SK-N-SH (cell line): ENCODE measurements at regions not wholly inside any gene's neighbourhood (a gene's known extent, or its start where the extent isn't known, plus 50 kb on each side); places are given as distances from the start of the nearest gene placed in this dataset.

Experiments used
- CTCF ChIA-PET: fragments of 300-600, 350-600 bp; formaldehyde crosslinking; extraction: SDS; loops from one replicate; lab custom pipeline; 2021; lab: Yijun Ruan, JAX
- POLR2A ChIA-PET: fragments of 350-600 bp; sonication (Branson Sonifier 250); formaldehyde crosslinking; extraction: SDS; loops from one replicate; lab custom pipeline; 2020; ENCODE audit warnings: antibody characterized with exemption, inconsistent platforms; lab: Yijun Ruan, JAX
- DNase-seq: peaks from one replicate; pipeline ENCODE4 v3.0.0; 2012
- H2AFZ ChIP-seq: fragments of 200-600 bp; sonication (generic); 2 replicates; pipeline ENCODE4 v1.8.1; 2016; ENCODE audit warnings: antibody characterized with exemption, mild to moderate bottlenecking, low read depth
- H3F3A ChIP-seq: fragments of 200-600 bp; sonication (generic); replicated peaks from 2 replicates; pipeline ENCODE3; 2016; ENCODE audit warnings: antibody characterized with exemption, mild to moderate bottlenecking; ENCODE audit not compliant: insufficient read depth
- H3K27ac ChIP-seq, 2 experiments: fragments of 200-500 bp in 1 of 2; fragments of 200-600 bp in 1 of 2; sonication (Bioruptor generic) in 1 of 2; sonication (generic), shearing (Covaris generic) in 1 of 2; 2 replicates each; pipeline versions ENCODE4 v1.5.1 to v1.6.1; 2014 to 2016; ENCODE audit warnings: low read depth in 2 of 2, inconsistent platforms in 1 of 2, low read length in 1 of 2, mild to moderate bottlenecking in 1 of 2, mixed read lengths in 1 of 2
- H3K27me3 ChIP-seq: fragments of 200-600 bp; sonication (generic), shearing (Covaris generic); 2 replicates; pipeline ENCODE4 v1.6.1; 2016; ENCODE audit warnings: mixed run types; ENCODE audit not compliant: insufficient read depth
- H3K36me3 ChIP-seq, 2 experiments: fragments of 200-500 bp in 1 of 2; fragments of 200-600 bp in 1 of 2; sonication (Bioruptor generic) in 1 of 2; sonication (generic) in 1 of 2; replicated peaks in 1 of 2; 2 replicates each; pipeline versions ENCODE3 to v1.5.1; 2014 to 2016; ENCODE audit warnings: low read length in 1 of 2, mild to moderate bottlenecking in 1 of 2; ENCODE audit not compliant: insufficient read depth in 2 of 2, control insufficient read depth in 1 of 2
- H3K4me1 ChIP-seq, 2 experiments: fragments of 200-500 bp in 1 of 2; fragments of 200-600 bp in 1 of 2; sonication (Bioruptor generic) in 1 of 2; sonication (generic), shearing (Covaris generic) in 1 of 2; 2 replicates each; pipeline versions ENCODE4 v1.5.1 to v1.6.1; 2014 to 2016; ENCODE audit warnings: low read depth in 1 of 2, low read length in 1 of 2, mixed run types in 1 of 2; ENCODE audit not compliant: insufficient read depth in 2 of 2, control insufficient read depth in 1 of 2
- H3K4me2 ChIP-seq: fragments of 200-600 bp; sonication (generic), shearing (Covaris generic); 2 replicates; pipeline ENCODE4 v1.6.1; 2017; ENCODE audit warnings: mixed run types
- H3K4me3 ChIP-seq, 2 experiments: fragments of 200-500 bp in 1 of 2; fragments of 200-600 bp in 1 of 2; sonication (Bioruptor generic) in 1 of 2; sonication (generic), shearing (Covaris generic) in 1 of 2; 2 replicates each; pipeline versions ENCODE4 v1.5.1 to v1.8.1; 2014 to 2016; ENCODE audit warnings: low read depth in 2 of 2, inconsistent platforms in 1 of 2, low read length in 1 of 2, mild to moderate bottlenecking in 1 of 2, mixed read lengths in 1 of 2, moderate library complexity in 1 of 2
- H3K79me2 ChIP-seq: fragments of 200-600 bp; sonication (generic); 2 replicates; pipeline ENCODE4 v1.8.1; 2017; ENCODE audit warnings: mild to moderate bottlenecking; ENCODE audit not compliant: insufficient read depth
- H3K9ac ChIP-seq: fragments of 200-600 bp; sonication (generic); 2 replicates; pipeline ENCODE4 v1.6.1; 2017; ENCODE audit warnings: mixed run types
- H3K9me2 ChIP-seq: fragments of 200-600 bp; sonication (generic); 2 replicates; pipeline ENCODE4 v1.6.1; 2017; ENCODE audit warnings: mixed run types
- H3K9me3 ChIP-seq: fragments of 200-600 bp; sonication (generic); 2 replicates; pipeline ENCODE4 v1.6.1; 2017; ENCODE audit warnings: mixed run types, mild to moderate bottlenecking, moderate library complexity
- H4K20me1 ChIP-seq: fragments of 200-600 bp; sonication (generic); 2 replicates; pipeline ENCODE4 v1.6.1; 2017; ENCODE audit warnings: mild to moderate bottlenecking, mixed run types; ENCODE audit not compliant: insufficient read depth
- FOXM1 ChIP-seq: IDR thresholded peaks from 2 replicates; pipeline ENCODE4 v1.4.0; 2012; ENCODE audit warnings: low read depth, mild to moderate bottlenecking
- GABPA ChIP-seq: IDR thresholded peaks from 2 replicates; pipeline ENCODE4 v1.4.0; 2012; ENCODE audit warnings: low read depth, mild to moderate bottlenecking
- NFIC ChIP-seq: IDR thresholded peaks from 2 replicates; pipeline ENCODE4 v1.4.0; 2012; ENCODE audit warnings: borderline replicate concordance
- POLR2AphosphoS5 ChIP-seq: IDR thresholded peaks from 2 replicates; pipeline ENCODE4 v1.6.1; 2012; ENCODE audit warnings: low read depth, low read length
- TAF1 ChIP-seq: IDR thresholded peaks from 2 replicates; pipeline ENCODE4 v1.6.1; 2012; ENCODE audit warnings: low read depth, mild to moderate bottlenecking, low read length, moderate library complexity, borderline replicate concordance
- WGBS: methylation state at CpG from one replicate; pipeline ENCODE4 v1.1.6; 2017; ENCODE audit warnings: low lambda C conversion rate; 5-methylcytosine and 5-hydroxymethylcytosine counted together
- TF ChIP-seq, protein P1 (sequence below): IDR thresholded peaks from 2 replicates; pipeline ENCODE4 v1.4.0; 2012; ENCODE audit warnings: low read depth, borderline replicate concordance
- TF ChIP-seq, protein P2 (sequence below): IDR thresholded peaks from 2 replicates; pipeline ENCODE4; 2012
- TF ChIP-seq, protein P3 (sequence below): fragments of 200-600 bp; sonication (generic); IDR thresholded peaks from 2 replicates; pipeline ENCODE4 v1.6.1; 2017; ENCODE audit warnings: antibody characterized with exemption, mild to moderate bottlenecking, moderate library complexity

DNA sequence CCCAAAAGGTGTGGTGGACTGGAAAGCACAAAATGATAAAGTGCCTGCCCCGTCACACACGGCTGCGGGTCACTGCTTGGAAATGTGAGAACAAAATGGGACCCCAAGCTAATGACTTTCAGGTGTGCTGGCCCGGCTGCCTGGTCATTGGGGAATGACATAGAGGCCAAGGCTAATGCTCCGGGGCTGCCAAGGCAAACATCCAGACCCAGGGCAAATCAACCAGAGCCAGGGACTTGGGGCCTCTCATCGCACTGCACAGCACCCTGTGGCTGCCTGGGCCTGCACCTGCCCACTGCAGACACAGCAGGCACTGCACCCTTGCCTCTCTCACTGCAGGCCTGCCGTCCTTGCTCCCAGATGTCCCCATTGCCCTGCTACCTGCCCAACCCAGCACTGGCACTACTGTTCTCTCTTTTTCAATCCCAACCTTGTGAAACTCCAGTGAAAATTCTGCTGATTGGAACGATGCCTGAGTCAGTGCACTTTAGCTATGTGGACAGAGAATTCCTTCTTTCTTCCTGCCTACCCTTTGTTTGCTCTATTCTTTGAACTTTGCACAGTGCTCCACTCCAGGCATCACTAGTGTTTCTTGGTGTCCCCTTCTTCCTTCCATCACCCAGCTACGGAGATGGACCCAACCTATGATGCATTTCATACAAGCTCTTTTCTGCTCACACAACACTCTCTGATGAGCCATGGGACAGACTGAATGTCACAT is 849.5 kb downstream of the MAFB start (continued):
- TF ChIP-seq, protein P1, sequence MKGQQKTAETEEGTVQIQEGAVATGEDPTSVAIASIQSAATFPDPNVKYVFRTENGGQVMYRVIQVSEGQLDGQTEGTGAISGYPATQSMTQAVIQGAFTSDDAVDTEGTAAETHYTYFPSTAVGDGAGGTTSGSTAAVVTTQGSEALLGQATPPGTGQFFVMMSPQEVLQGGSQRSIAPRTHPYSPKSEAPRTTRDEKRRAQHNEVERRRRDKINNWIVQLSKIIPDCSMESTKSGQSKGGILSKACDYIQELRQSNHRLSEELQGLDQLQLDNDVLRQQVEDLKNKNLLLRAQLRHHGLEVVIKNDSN: no peak

DNA sequence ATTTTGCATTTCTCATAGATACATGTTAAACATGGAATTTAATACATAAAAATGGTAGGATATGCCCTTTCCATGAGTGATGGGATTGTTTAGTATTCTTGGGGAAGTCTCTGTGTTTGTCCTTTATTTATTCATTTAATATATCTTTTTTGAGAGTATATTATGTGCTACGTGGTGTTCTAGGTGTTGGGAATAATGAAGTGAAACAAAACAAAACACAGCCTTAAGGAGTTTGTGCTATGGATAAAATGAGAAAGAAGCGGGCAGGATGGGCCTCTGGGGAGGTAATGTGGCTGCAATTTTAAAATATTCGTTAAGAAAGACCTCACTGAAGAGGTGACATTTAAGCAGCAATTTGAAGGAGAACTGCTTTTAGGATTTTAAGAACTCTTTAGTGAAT is 851.5 kb downstream of the MAFB start:
- no peak overlapping the region for H3K4me3 ChIP-seq
- CTCF ChIA-PET: no interaction called here
- H2AFZ ChIP-seq: no peak overlapping the region

DNA sequence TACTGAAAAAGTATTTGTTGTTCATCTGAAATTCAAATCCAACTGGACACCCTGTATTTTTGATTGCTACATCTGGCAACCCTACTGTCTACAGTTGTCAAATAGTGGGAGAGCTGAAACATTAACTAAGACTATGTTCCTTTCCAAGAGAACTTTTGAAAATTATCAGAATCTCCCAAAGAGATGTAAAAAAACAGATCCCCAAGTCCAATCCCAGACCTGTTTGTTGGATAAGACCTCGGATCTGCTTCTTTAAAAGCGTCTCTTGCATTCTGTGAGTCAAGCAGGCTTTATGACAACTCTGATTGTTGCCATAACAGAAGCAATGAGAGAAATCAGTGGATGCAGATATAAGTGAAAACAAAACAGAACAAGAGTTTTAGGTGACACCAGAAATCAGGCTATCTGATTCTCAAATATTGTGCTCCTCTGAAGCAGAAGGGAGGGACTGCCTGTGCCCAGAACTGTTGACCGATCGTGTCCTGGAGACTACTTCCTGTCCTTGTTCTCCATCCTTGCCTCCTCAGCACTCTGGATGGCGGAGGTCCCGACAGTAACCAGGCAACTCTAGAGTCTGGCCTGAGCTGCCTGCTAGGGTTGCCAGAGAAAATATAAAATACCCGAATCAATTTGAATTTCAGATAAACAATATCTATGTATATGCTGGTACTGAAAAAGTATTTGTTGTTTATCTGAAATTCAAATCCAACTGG is 853.8 kb downstream of the MAFB start:
- Histone ChIP-seq H3K4me2 (no peak overlapping the region), H4K20me1 (no peaks in the 10 kb centered on the region), H3K9ac (no peak overlapping the region), H3K27ac (no peak overlapping the region), H3K36me3 (no peaks in the 10 kb centered on the region), H3K4me1 (peaks cover 0 to 2% of the 10 kb centered on the region in 2 experiments; a peak in 1 of 4 replicates), H3K9me2 (no peaks in the 10 kb centered on the region), H2AFZ (no peak overlapping the region), H3K9me3 (no peaks in the 10 kb centered on the region), H3K79me2 (no peaks in the 10 kb centered on the region), H3K27me3 (no peaks in the 10 kb centered on the region; the same call in 1 of the 2 replicates), H3F3A (no peaks in the 10 kb centered on the region), H3K4me3 (no peak overlapping the region)
- no peak for DNase-seq
- ChIA-PET CTCF (interaction anchor here (0.9 kb wide), 1 partner anchor 14 kb away, joined by 3 read pairs; no protein-coding TSS in a partner anchor), POLR2A (no interaction called here)
- 54% methylated on average over 7 of the region's 7 CpGs for WGBS
- TF ChIP-seq, protein P1: no peak
- no peak for TF ChIP-seq TAF1
- TF ChIP-seq NFIC: no peak

More for the DNA sequence above, 851.5 kb downstream of the MAFB start:
- Histone ChIP-seq H3K79me2 (no peaks in the 10 kb centered on the region), H3K27ac (no peak overlapping the region), H3K4me1 (peaks cover 0 to 2% of the 10 kb centered on the region in 2 experiments; a peak in 1 of 4 replicates), H3K9me3 (no peaks in the 10 kb centered on the region), H3F3A (no peaks in the 10 kb centered on the region), H3K9ac (no peak overlapping the region), H3K36me3 (no peaks in the 10 kb centered on the region), H3K9me2 (no peaks in the 10 kb centered on the region), H3K27me3 (no peaks in the 10 kb centered on the region), H3K4me2 (no peak overlapping the region), H4K20me1 (no peaks in the 10 kb centered on the region)
- DNase-seq: no peak
- POLR2A ChIA-PET: interaction anchor here (0.5 kb wide), 1 partner anchor 907 kb away, joined by 5 read pairs; no protein-coding TSS in a partner anchor
- WGBS: 30% methylated on average over 3 of the region's 3 CpGs
- no peak for TF ChIP-seq TAF1
- no peak for TF ChIP-seq GABPA
- TF ChIP-seq, protein P2, sequence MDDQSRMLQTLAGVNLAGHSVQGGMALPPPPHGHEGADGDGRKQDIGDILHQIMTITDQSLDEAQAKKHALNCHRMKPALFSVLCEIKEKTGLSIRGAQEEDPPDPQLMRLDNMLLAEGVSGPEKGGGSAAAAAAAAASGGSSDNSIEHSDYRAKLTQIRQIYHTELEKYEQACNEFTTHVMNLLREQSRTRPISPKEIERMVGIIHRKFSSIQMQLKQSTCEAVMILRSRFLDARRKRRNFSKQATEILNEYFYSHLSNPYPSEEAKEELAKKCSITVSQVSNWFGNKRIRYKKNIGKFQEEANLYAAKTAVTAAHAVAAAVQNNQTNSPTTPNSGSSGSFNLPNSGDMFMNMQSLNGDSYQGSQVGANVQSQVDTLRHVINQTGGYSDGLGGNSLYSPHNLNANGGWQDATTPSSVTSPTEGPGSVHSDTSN: no peak
- TF ChIP-seq, protein P3, sequence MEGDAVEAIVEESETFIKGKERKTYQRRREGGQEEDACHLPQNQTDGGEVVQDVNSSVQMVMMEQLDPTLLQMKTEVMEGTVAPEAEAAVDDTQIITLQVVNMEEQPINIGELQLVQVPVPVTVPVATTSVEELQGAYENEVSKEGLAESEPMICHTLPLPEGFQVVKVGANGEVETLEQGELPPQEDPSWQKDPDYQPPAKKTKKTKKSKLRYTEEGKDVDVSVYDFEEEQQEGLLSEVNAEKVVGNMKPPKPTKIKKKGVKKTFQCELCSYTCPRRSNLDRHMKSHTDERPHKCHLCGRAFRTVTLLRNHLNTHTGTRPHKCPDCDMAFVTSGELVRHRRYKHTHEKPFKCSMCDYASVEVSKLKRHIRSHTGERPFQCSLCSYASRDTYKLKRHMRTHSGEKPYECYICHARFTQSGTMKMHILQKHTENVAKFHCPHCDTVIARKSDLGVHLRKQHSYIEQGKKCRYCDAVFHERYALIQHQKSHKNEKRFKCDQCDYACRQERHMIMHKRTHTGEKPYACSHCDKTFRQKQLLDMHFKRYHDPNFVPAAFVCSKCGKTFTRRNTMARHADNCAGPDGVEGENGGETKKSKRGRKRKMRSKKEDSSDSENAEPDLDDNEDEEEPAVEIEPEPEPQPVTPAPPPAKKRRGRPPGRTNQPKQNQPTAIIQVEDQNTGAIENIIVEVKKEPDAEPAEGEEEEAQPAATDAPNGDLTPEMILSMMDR: no peak
- TF ChIP-seq FOXM1: no peak
- TF ChIP-seq POLR2AphosphoS5: no peak
